SH-SY5Y (cell line): ENCODE measurements at regions not wholly inside any gene's neighbourhood (a gene's known extent, or its start where the extent isn't known, plus 50 kb on each side); places are given as distances from the start of the nearest gene placed in this dataset.

Experiments used
- GATA2 ChIP-seq: IDR thresholded peaks from 2 replicates; pipeline ENCODE4 v1.6.1; 2011; ENCODE audit warnings: mild to moderate bottlenecking, low read depth, low read length
- GATA3 ChIP-seq: IDR thresholded peaks from 2 replicates; pipeline ENCODE4 v1.6.1; 2011; ENCODE audit warnings: low read depth, mild to moderate bottlenecking, low read length, moderate library complexity

DNA sequence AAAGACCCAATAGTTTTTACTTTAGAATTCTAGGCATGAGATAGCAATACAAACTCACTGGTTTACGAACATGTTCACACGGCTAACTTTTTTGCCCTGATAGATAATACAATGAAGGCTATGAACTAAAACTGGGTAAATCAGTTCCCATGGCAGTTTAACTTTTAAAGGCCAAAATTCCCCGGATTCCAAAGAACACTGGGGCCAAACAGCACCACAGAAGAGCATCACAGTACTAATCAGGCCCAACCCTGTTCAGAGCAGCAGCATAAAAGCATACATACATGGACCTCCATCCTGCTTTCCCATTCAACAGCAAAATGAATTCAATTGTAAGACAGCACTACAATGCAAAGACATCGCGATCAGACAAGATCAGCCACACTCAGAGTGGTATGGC is 540.3 kb upstream of the CCDC54 start:
- no peak for TF ChIP-seq GATA2
- no peak for TF ChIP-seq GATA3
